B cell (primary cell): ENCODE measurements at regions not wholly inside any gene's neighbourhood (a gene's known extent, or its start where the extent isn't known, plus 50 kb on each side); places are given as distances from the start of the nearest gene placed in this dataset.

Experiments used
- ATAC-seq: fragments of 200-7000 bp; cut with Tn5 transposase; one replicate; pipeline ENCODE4 v1.10.0; 2021; ENCODE audit warnings: low read depth, mild to moderate bottlenecking, moderate number of reproducible peaks, moderate library complexity
- CTCF ChIA-PET: fragments of 350-600 bp; sonication (Branson Sonifier 250); formaldehyde crosslinking; loops from one replicate; lab custom pipeline; 2021; ENCODE audit warnings: antibody characterized with exemption, inconsistent platforms; lab: Charles Lee
- POLR2A ChIA-PET: fragments of 350-600 bp; sonication (Branson Sonifier 250); formaldehyde crosslinking; loops from one replicate; lab custom pipeline; 2021; ENCODE audit warnings: antibody characterized with exemption; lab: Charles Lee
- DNase-seq: peaks from one replicate; pipeline ENCODE4 v3.0.0; 2013
- H2AFZ ChIP-seq: 2 replicates; pipeline ENCODE4 v1.6.1; 2012; ENCODE audit warnings: mild to moderate bottlenecking, low read depth, low read length; ENCODE audit not compliant: insufficient read depth, poor library complexity, severe bottlenecking
- H3K27ac ChIP-seq, 2 donors: 1 replicate in 1 of 2; 2 replicates in 1 of 2; pipeline ENCODE4 v1.5.1; 2012 to 2013; ENCODE audit warnings: low read length in 2 of 2, mild to moderate bottlenecking in 2 of 2, moderate library complexity in 1 of 2
- H3K27me3 ChIP-seq, 4 experiments: fragments of 200-600 bp in 1 of 4; sonication (generic) in 1 of 4; replicated peaks in 1 of 4; 1 replicate in 2 of 4; 2 replicates in 2 of 4; pipeline versions ENCODE4 v1.6.1 to v1.7.0; 2013 to 2016; ENCODE audit warnings: low read length in 3 of 4, mild to moderate bottlenecking in 2 of 4, mixed read lengths in 1 of 4, moderate library complexity in 1 of 4; ENCODE audit not compliant: insufficient read depth in 4 of 4, control insufficient read depth in 3 of 4; ENCODE audit errors: control extremely low read depth in 1 of 4
- H3K36me3 ChIP-seq, 2 experiments: replicated peaks in 1 of 2; 1 replicate in 1 of 2; 2 replicates in 1 of 2; pipeline versions ENCODE4 v1.6.1 to v1.7.1; 2013; ENCODE audit warnings: low read length in 1 of 2; ENCODE audit not compliant: insufficient read depth in 2 of 2, control insufficient read depth in 1 of 2; ENCODE audit errors: control extremely low read depth in 1 of 2, extremely low read depth in 1 of 2
- H3K4me1 ChIP-seq, 2 donors: fragments of 200-600 bp in 1 of 2; sonication (generic) in 1 of 2; 1 replicate in 1 of 2; 2 replicates in 1 of 2; pipeline versions ENCODE4 v1.5.1 to v1.6.1; 2013 to 2017; ENCODE audit warnings: low read length in 2 of 2; ENCODE audit not compliant: control insufficient read depth in 2 of 2, insufficient read depth in 2 of 2
- H3K4me2 ChIP-seq: replicated peaks from 2 replicates; pipeline ENCODE3; 2012; ENCODE audit warnings: mild to moderate bottlenecking, low read depth, low read length; ENCODE audit not compliant: poor library complexity, severe bottlenecking
- H3K4me3 ChIP-seq, 5 experiments: fragments of 200-600 bp in 1 of 5; sonication (generic) in 1 of 5; 1 replicate in 3 of 5; 2 replicates in 2 of 5; pipeline versions ENCODE4 v1.5.1 to v1.7.0; 2011 to 2016; ENCODE audit warnings: low read length in 4 of 5, mild to moderate bottlenecking in 4 of 5, low read depth in 2 of 5, control low read depth in 1 of 5, moderate library complexity in 1 of 5; ENCODE audit not compliant: insufficient read depth in 1 of 5; ENCODE audit errors: control extremely low read depth in 1 of 5, extremely low read depth in 1 of 5
- H3K79me2 ChIP-seq: fragments of 200-600 bp; sonication (generic); one replicate; pipeline ENCODE4 v1.6.0; 2016; ENCODE audit warnings: low read length; ENCODE audit not compliant: control insufficient read depth, insufficient read depth
- H3K9ac ChIP-seq: fragments of 200-600 bp; sonication (generic); 2 replicates; pipeline ENCODE4 v1.6.1; 2017; ENCODE audit warnings: mild to moderate bottlenecking, low read length, moderate library complexity
- H3K9me3 ChIP-seq, 3 donors: one replicate each; pipeline versions ENCODE4 v1.6.1 to v1.7.1; 2013; ENCODE audit warnings: low read length in 2 of 3; ENCODE audit not compliant: control insufficient read depth in 2 of 3, insufficient read depth in 1 of 3; ENCODE audit errors: control extremely low read depth in 1 of 3
- H4K20me1 ChIP-seq: 2 replicates; pipeline ENCODE4 v1.6.0; 2012; ENCODE audit warnings: mild to moderate bottlenecking, low read length; ENCODE audit not compliant: insufficient read depth, control insufficient read depth, poor library complexity, severe bottlenecking
- H3K27ac Mint-ChIP-seq: one replicate; pipeline ENCODE4 v1.8.0; 2021; ENCODE audit warnings: mixed read lengths
- H3K27me3 Mint-ChIP-seq: one replicate; pipeline ENCODE4 v1.8.0; 2021; ENCODE audit warnings: mixed read lengths
- H3K4me1 Mint-ChIP-seq: one replicate; pipeline ENCODE4 v1.8.0; 2021; ENCODE audit warnings: mixed read lengths
- H3K4me3 Mint-ChIP-seq: one replicate; pipeline ENCODE4 v1.8.0; 2021; ENCODE audit warnings: mixed read lengths
- H3K9me3 Mint-ChIP-seq: one replicate; pipeline ENCODE4 v1.8.0; 2022; ENCODE audit warnings: mixed read lengths; ENCODE audit not compliant: insufficient read depth
- CTCF ChIP-seq: fragments of 200-600 bp; IDR thresholded peaks from one replicate; pipeline ENCODE4 v1.8.0; 2022; ENCODE audit warnings: antibody characterized with exemption, mild to moderate bottlenecking
- EZH2 ChIP-seq: IDR thresholded peaks from 2 replicates; pipeline ENCODE4 v1.6.1; 2012; ENCODE audit warnings: borderline replicate concordance, low read depth, mild to moderate bottlenecking, moderate library complexity, low read length; ENCODE audit not compliant: insufficient read depth, poor library complexity, severe bottlenecking
- WGBS: methylation state at CpG from one replicate; pipeline ENCODE4 v1.1.5; 2013; ENCODE audit warnings: missing lambda C conversion rate; ENCODE audit not compliant: insufficient coverage; 5-methylcytosine and 5-hydroxymethylcytosine counted together
- intact Hi-C: fragments of 100-400 bp; cut with micrococcal nuclease; formaldehyde crosslinking; loops from one replicate; pipeline ENCODE4 v1.10.0; 2022

DNA sequence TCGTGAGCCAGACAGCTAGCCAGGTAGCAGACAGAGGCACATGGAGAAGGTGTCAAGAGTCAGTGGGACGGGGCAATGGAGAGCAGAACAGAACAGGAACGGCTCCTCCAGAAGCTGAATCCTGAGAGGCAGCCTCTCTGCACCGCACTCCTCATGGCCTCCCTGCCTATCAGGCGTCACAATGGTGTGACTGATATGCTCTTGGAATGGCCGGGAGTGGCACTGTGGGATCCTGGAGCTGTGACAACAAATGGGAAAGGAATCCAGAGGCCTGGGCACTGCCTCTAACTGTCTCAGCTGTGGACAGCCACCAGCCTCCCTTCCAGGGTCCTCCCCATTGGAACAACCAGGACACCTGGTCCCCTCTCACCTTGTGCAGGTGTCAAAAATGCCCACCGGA lies 89.1 kb upstream of the ID2 start:
- ATAC-seq (no peak), DNase-seq (no peak)
- Histone ChIP-seq H3K27ac (no peak overlapping the region), H3K9me3 (no peaks in the 10 kb centered on the region), H2AFZ (no peak overlapping the region), H3K79me2 (no peaks in the 10 kb centered on the region), H3K4me1 (no peaks in the 10 kb centered on the region), H3K27me3 (peaks cover 0 to 15% (median 3%) of the 10 kb centered on the region in 4 experiments), H3K4me2 (no peak overlapping the region), H4K20me1 (no peaks in the 10 kb centered on the region), H3K9ac (no peak overlapping the region), H3K36me3 (no peaks in the 10 kb centered on the region), H3K4me3 (no peak overlapping the region)
- Mint-ChIP-seq H3K4me3 (no peak overlapping the region), H3K9me3 (no peaks in the 10 kb centered on the region), H3K4me1 (no peaks in the 10 kb centered on the region), H3K27ac (no peak overlapping the region), H3K27me3 (peaks cover 36% of the 10 kb centered on the region)
- CTCF ChIA-PET, result no interaction called here
- POLR2A ChIA-PET, result no interaction called here
- WGBS, result 80% methylated on average over 7 of the region's 7 CpGs
- intact Hi-C loops, result no loop called here
- TF ChIP-seq CTCF (no peak), EZH2 (no peak)

DNA sequence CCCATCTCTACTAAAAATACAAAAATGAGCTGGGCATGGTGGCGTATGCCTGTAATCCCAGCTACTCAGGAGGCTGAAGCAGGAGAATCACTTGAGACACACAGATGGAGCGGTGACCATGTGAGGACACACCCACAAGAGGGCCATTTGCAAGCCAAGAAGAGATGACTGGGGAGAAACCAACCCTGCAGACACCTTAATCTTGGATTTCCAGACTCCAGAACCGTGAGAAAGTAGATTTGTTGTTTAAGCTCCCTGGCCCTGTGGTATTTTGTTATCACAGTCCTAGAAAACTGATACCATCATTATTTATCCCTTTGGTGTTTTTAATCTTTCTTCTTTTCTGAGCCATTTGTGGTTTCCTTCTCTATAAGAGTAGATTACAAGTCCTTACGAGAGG lies 88.6 kb upstream of the ID2 start:
- H2AFZ ChIP-seq, result no peak overlapping the region
- WGBS, result 92% methylated on average over 2 of the region's 4 CpGs
- H3K36me3 ChIP-seq, result no peaks in the 10 kb centered on the region
- no peaks in the 10 kb centered on the region for H3K79me2 ChIP-seq
- Mint-ChIP-seq H3K4me3 (no peak overlapping the region), H3K27me3 (peaks cover 32% of the 10 kb centered on the region), H3K9me3 (no peaks in the 10 kb centered on the region), H3K27ac (no peak overlapping the region), H3K4me1 (no peaks in the 10 kb centered on the region)
- no peak overlapping the region for H3K9ac ChIP-seq
- no peak for ATAC-seq
- H3K4me2 ChIP-seq, result no peak overlapping the region
- H3K9me3 ChIP-seq, result no peaks in the 10 kb centered on the region
- DNase-seq, result no peak
- ChIA-PET POLR2A (no interaction called here), CTCF (no interaction called here)
- TF ChIP-seq EZH2 (no peak), CTCF (no peak)
- H3K4me1 ChIP-seq, result no peaks in the 10 kb centered on the region
- H4K20me1 ChIP-seq, result no peaks in the 10 kb centered on the region
- H3K27ac ChIP-seq, result no peak overlapping the region
- H3K27me3 ChIP-seq, result peaks cover 0 to 12% (median 2%) of the 10 kb centered on the region in 4 experiments
- intact Hi-C loops, result no loop called here
- H3K4me3 ChIP-seq, result no peak overlapping the region
